Caco-2 (cell line): ENCODE measurements at regions not wholly inside any gene's neighbourhood (a gene's known extent, or its start where the extent isn't known, plus 50 kb on each side); places are given as distances from the start of the nearest gene placed in this dataset.

ENCODE experiments used
- BruUV-seq: library from RNA; stranded (reverse); fragments of 400-500 nt; replicated peaks from 2 replicates; lab custom pipeline; 2021; lab: Mats Ljungman, UMichigan
- CTCF ChIA-PET: fragments of 300-600 bp; sonication (Branson Sonifier 250); formaldehyde crosslinking; loops from one replicate; lab custom pipeline; 2022; ENCODE audit warnings: antibody characterized with exemption; lab: Charles Lee
- POLR2A ChIA-PET: fragments of 300-600 bp; sonication (Branson Sonifier 250); formaldehyde crosslinking; loops from one replicate; lab custom pipeline; 2022; ENCODE audit warnings: antibody characterized with exemption; lab: Charles Lee
- DNase-seq, 2 experiments: peaks; one replicate each; pipeline versions ENCODE4 v3.0.0 to v3.0.0-alpha.2; 2020 to 2022
- H3K27me3 ChIP-seq: replicated peaks from 2 replicates; pipeline ENCODE4 v1.6.0; 2011; ENCODE audit warnings: low read length; ENCODE audit not compliant: control insufficient read depth, insufficient read depth
- H3K36me3 ChIP-seq: 2 replicates; pipeline ENCODE4 v1.5.1; 2011; ENCODE audit warnings: low read length; ENCODE audit not compliant: control insufficient read depth, insufficient read depth
- H3K4me1 ChIP-seq: fragments of 250-450 bp; sonication (Bioruptor Pico); 2 replicates; pipeline ENCODE4 v1.5.1; 2020; ENCODE audit warnings: mild to moderate bottlenecking
- H3K4me3 ChIP-seq: 2 replicates; pipeline ENCODE4 v1.5.1; 2011; ENCODE audit warnings: low read depth, mild to moderate bottlenecking, control low read depth, low read length
- H3K9me3 ChIP-seq: fragments of 250-450 bp; sonication (Bioruptor Pico); 2 replicates; pipeline ENCODE4 v1.5.1; 2020; ENCODE audit warnings: mild to moderate bottlenecking, moderate library complexity
- H3K27ac Mint-ChIP-seq: one replicate; pipeline ENCODE4 v1.8.0; 2022; ENCODE audit warnings: mixed read lengths; ENCODE audit not compliant: unreplicated experiment
- H3K27me3 Mint-ChIP-seq: one replicate; pipeline ENCODE4 v1.8.0; 2022; ENCODE audit warnings: mixed read lengths; ENCODE audit not compliant: insufficient read depth, unreplicated experiment
- H3K36me3 Mint-ChIP-seq: one replicate; pipeline ENCODE4 v1.8.0; 2022; ENCODE audit warnings: mild to moderate bottlenecking, mixed read lengths; ENCODE audit not compliant: insufficient read depth, unreplicated experiment
- H3K4me1 Mint-ChIP-seq: one replicate; pipeline ENCODE4 v1.8.0; 2022; ENCODE audit warnings: low read depth, mixed read lengths; ENCODE audit not compliant: unreplicated experiment
- H3K4me3 Mint-ChIP-seq: one replicate; pipeline ENCODE4 v1.8.0; 2022; ENCODE audit warnings: mild to moderate bottlenecking, moderate library complexity, mixed read lengths; ENCODE audit not compliant: unreplicated experiment
- H3K9me3 Mint-ChIP-seq: one replicate; pipeline ENCODE4 v1.8.0; 2022; ENCODE audit warnings: mixed read lengths; ENCODE audit not compliant: unreplicated experiment
- intact Hi-C: fragments of 100-400 bp; cut with micrococcal nuclease; formaldehyde crosslinking; loops from one replicate; pipeline ENCODE4 v1.10.0; 2022; ENCODE audit not compliant: unreplicated experiment
- TF ChIP-seq, protein P1 (sequence below), 2 experiments: fragments of 200-600 bp in 1 of 2; IDR thresholded peaks; 1 replicate in 1 of 2; 2 replicates in 1 of 2; pipeline versions ENCODE4 v1.5.1 to v1.8.0; 2011 to 2022; ENCODE audit warnings: antibody characterized with exemption in 1 of 2, control low read depth in 1 of 2, inconsistent platforms in 1 of 2, low read depth in 1 of 2, low read length in 1 of 2, mild to moderate bottlenecking in 1 of 2, moderate library complexity in 1 of 2; ENCODE audit not compliant: insufficient read depth in 1 of 2, severe bottlenecking in 1 of 2, unreplicated experiment in 1 of 2

DNA sequence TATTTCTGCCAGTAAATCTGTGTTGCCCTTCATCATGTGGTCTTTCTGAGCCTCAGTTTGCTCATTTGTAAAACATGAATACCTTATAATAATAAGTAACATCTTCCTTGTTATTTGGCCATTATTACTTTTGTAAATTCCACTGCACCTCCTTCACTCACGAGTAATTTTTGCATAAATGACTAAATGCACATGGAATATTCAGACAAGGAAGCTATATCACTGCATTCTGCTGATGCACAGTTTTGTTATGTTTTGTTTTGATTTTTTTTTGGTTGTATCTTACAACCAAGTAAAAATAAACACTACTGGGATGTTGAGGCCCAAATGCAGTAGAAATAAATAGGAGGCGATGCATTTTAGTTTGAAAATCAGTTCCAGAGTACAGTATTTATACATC is 185.3 kb upstream of the POU3F3 start:
- ChIA-PET CTCF (no interaction called here), POLR2A (no interaction called here)
- BruUV-seq, result no TSS peak
- Histone ChIP-seq H3K27me3 (no peaks in the 10 kb centered on the region; the same call in 1 of the 2 replicates), H3K36me3 (no peaks in the 10 kb centered on the region), H3K9me3 (no peaks in the 10 kb centered on the region), H3K4me1 (no peaks in the 10 kb centered on the region), H3K4me3 (no peak overlapping the region)
- Mint-ChIP-seq H3K27ac (no peak overlapping the region), H3K36me3 (no peaks in the 10 kb centered on the region), H3K4me1 (no peaks in the 10 kb centered on the region), H3K4me3 (no peak overlapping the region), H3K27me3 (peaks cover 7% of the 10 kb centered on the region), H3K9me3 (no peaks in the 10 kb centered on the region)
- intact Hi-C loops, result no loop called here
- DNase-seq, result no peak
- TF ChIP-seq, protein P1, sequence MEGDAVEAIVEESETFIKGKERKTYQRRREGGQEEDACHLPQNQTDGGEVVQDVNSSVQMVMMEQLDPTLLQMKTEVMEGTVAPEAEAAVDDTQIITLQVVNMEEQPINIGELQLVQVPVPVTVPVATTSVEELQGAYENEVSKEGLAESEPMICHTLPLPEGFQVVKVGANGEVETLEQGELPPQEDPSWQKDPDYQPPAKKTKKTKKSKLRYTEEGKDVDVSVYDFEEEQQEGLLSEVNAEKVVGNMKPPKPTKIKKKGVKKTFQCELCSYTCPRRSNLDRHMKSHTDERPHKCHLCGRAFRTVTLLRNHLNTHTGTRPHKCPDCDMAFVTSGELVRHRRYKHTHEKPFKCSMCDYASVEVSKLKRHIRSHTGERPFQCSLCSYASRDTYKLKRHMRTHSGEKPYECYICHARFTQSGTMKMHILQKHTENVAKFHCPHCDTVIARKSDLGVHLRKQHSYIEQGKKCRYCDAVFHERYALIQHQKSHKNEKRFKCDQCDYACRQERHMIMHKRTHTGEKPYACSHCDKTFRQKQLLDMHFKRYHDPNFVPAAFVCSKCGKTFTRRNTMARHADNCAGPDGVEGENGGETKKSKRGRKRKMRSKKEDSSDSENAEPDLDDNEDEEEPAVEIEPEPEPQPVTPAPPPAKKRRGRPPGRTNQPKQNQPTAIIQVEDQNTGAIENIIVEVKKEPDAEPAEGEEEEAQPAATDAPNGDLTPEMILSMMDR (IDR thresholded peaks at IDR 0.05; ENCODE audit: insufficient read depth in 1 of 2, low read depth in 1 of 2, low read length in 1 of 2, severe bottlenecking in 1 of 2, unreplicated experiment in 1 of 2), result no peak

DNA sequence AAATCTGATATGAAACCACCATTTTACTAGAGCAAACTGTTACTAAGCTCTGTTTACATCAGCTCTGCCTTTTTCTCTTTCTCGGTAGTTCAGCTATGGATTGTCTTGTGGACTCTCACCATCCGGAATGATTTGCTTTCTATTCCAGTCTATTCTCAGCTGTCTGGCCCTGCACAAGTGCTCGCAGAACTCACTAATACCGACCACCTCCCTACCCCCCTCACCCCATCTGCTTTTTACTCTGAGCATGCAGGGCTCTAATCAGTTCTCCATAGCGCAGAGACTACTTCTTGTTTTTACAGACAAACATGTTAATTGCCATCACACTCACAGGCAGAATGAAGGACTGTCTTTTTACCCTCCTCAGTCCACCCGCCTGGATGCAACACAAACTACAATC is 180.7 kb upstream of the POU3F3 start:
- Mint-ChIP-seq H3K9me3 (no peaks in the 10 kb centered on the region), H3K4me1 (no peaks in the 10 kb centered on the region), H3K27ac (no peak overlapping the region), H3K36me3 (no peaks in the 10 kb centered on the region), H3K27me3 (peaks cover 18% of the 10 kb centered on the region), H3K4me3 (no peak overlapping the region)
- Histone ChIP-seq H3K4me1 (no peaks in the 10 kb centered on the region), H3K9me3 (no peaks in the 10 kb centered on the region), H3K36me3 (no peaks in the 10 kb centered on the region), H3K27me3 (peaks cover 1% of the 10 kb centered on the region), H3K4me3 (no peak overlapping the region)
- intact Hi-C loops, result no loop called here
- TF ChIP-seq, protein P1 (IDR thresholded peaks at IDR 0.05; ENCODE audit: insufficient read depth in 1 of 2, low read depth in 1 of 2, low read length in 1 of 2, severe bottlenecking in 1 of 2, unreplicated experiment in 1 of 2), result no peak
- ChIA-PET CTCF (no interaction called here), POLR2A (no interaction called here)
- BruUV-seq, result no TSS peak
- no peak for DNase-seq

DNA sequence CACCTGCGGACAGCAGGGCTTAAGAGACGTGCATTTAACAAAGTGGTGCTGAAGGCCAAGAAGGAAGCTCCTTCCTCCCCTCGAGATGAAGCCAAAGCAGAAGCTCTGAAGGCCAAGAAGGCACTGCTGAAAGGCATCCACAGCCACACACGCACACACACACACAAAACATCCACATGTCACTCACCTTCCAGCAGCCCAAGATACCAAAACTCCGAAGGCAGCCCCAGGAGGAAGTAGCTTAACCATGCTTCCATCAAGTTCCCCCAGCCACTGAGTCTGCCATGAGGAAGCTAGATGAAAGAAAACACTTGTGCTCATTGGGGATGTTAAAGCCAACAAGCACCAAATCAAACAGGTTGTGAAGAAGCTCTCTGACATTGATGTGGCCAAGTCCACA is 175.7 kb upstream of the POU3F3 start:
- Mint-ChIP-seq H3K4me1 (no peaks in the 10 kb centered on the region), H3K4me3 (no peak overlapping the region), H3K36me3 (no peaks in the 10 kb centered on the region), H3K27ac (no peak overlapping the region), H3K9me3 (no peaks in the 10 kb centered on the region), H3K27me3 (peaks cover 19% of the 10 kb centered on the region)
- intact Hi-C loops, result no loop called here
- Histone ChIP-seq H3K36me3 (no peaks in the 10 kb centered on the region), H3K4me1 (no peaks in the 10 kb centered on the region), H3K27me3 (peaks cover 3% of the 10 kb centered on the region), H3K9me3 (no peaks in the 10 kb centered on the region), H3K4me3 (no peak overlapping the region)
- BruUV-seq, result no TSS peak
- no peak for DNase-seq
- TF ChIP-seq, protein P1 (IDR thresholded peaks at IDR 0.05; ENCODE audit: insufficient read depth in 1 of 2, low read depth in 1 of 2, low read length in 1 of 2, severe bottlenecking in 1 of 2, unreplicated experiment in 1 of 2), result no peak
- ChIA-PET POLR2A (no interaction called here), CTCF (no interaction called here)
